GM23338 (cell line): ENCODE measurements at regions not wholly inside any gene's neighbourhood (a gene's known extent, or its start where the extent isn't known, plus 50 kb on each side); places are given as distances from the start of the nearest gene placed in this dataset.
A peak's percentile ranks its signal among the peaks of the same experiment; 100 is the strongest.

Experiments used
- ATAC-seq: fragments of 200-7000 bp; cut with Tn5 transposase; 3 replicates; pipeline ENCODE4 v1.9.1; 2020
- DNase-seq: peaks from one replicate; pipeline ENCODE4 v3.0.0-alpha.2; 2015; ENCODE audit warnings: low spot score
- H2AFZ ChIP-seq: fragments of 200-600 bp; sonication (generic); 2 replicates; pipeline ENCODE4 v1.8.0; 2016; ENCODE audit warnings: antibody characterized with exemption, mild to moderate bottlenecking, moderate library complexity
- H3F3A ChIP-seq: fragments of 200-600 bp; sonication (generic); replicated peaks from 2 replicates; pipeline ENCODE4 v1.8.0; 2017; ENCODE audit warnings: antibody characterized with exemption, mixed run types, low read depth
- H3K27ac ChIP-seq: fragments of 200-600 bp; sonication (generic); 2 replicates; pipeline ENCODE4 v1.6.1; 2016; ENCODE audit warnings: low read depth
- H3K27me3 ChIP-seq: fragments of 200-600 bp; sonication (generic); 2 replicates; pipeline ENCODE4 v1.8.0; 2016; ENCODE audit warnings: mild to moderate bottlenecking, mixed run types, moderate library complexity; ENCODE audit not compliant: insufficient read depth
- H3K36me3 ChIP-seq: fragments of 200-600 bp; sonication (generic); 2 replicates; pipeline ENCODE4 v1.8.0; 2016; ENCODE audit warnings: mild to moderate bottlenecking; ENCODE audit not compliant: insufficient read depth
- H3K4me1 ChIP-seq: fragments of 200-600 bp; sonication (generic); 2 replicates; pipeline ENCODE4 v1.8.0; 2016; ENCODE audit warnings: mild to moderate bottlenecking, moderate library complexity; ENCODE audit not compliant: insufficient read depth
- H3K4me2 ChIP-seq: fragments of 200-600 bp; sonication (generic); 2 replicates; pipeline ENCODE4 v1.7.1; 2017; ENCODE audit warnings: mixed run types
- H3K4me3 ChIP-seq: fragments of 200-600 bp; sonication (generic); 2 replicates; pipeline ENCODE4 v1.6.1; 2016; ENCODE audit warnings: mixed run types
- H3K79me2 ChIP-seq: fragments of 200-600 bp; sonication (generic); replicated peaks from 2 replicates; pipeline ENCODE4 v1.8.0; 2017; ENCODE audit warnings: mild to moderate bottlenecking; ENCODE audit not compliant: insufficient read depth
- H3K9me2 ChIP-seq: fragments of 200-600 bp; sonication (generic); 2 replicates; pipeline ENCODE4 v1.8.0; 2017; ENCODE audit not compliant: insufficient read depth
- H4K20me1 ChIP-seq: fragments of 200-600 bp; sonication (generic); replicated peaks from 2 replicates; pipeline ENCODE4 v1.8.0; 2017; ENCODE audit warnings: mild to moderate bottlenecking; ENCODE audit not compliant: insufficient read depth
- H3K27ac Mint-ChIP-seq: 2 replicates; pipeline ENCODE4 v1.8.0; 2020; ENCODE audit warnings: inconsistent platforms, mild to moderate bottlenecking, moderate library complexity, mixed read lengths
- H3K27me3 Mint-ChIP-seq: 3 replicates; pipeline ENCODE4 v1.8.0; 2022; ENCODE audit warnings: low read depth, mild to moderate bottlenecking, moderate library complexity, mixed read lengths, inconsistent platforms; ENCODE audit not compliant: insufficient read depth, poor library complexity
- H3K36me3 Mint-ChIP-seq: 3 replicates; pipeline ENCODE4 v1.8.0; 2021; ENCODE audit warnings: low read depth, mild to moderate bottlenecking, inconsistent platforms, moderate library complexity, mixed read lengths
- H3K4me1 Mint-ChIP-seq: 3 replicates; pipeline ENCODE4 v1.8.0; 2020; ENCODE audit warnings: mild to moderate bottlenecking, inconsistent platforms, mixed read lengths
- H3K4me3 Mint-ChIP-seq: 3 replicates; pipeline ENCODE4 v1.8.0; 2021; ENCODE audit warnings: moderate library complexity, mild to moderate bottlenecking, inconsistent platforms, mixed read lengths
- H3K9me3 Mint-ChIP-seq: 3 replicates; pipeline ENCODE4 v1.8.0; 2020; ENCODE audit warnings: moderate library complexity, mild to moderate bottlenecking, inconsistent platforms, mixed read lengths
- CTCF ChIP-seq, 2 experiments: fragments of 200-600 bp in 1 of 2; sonication (generic) in 1 of 2; conservative IDR thresholded peaks; 2 replicates each; pipeline versions ENCODE4 v1.5.1 to v1.6.1; 2016 to 2017; ENCODE audit warnings: antibody characterized with exemption in 2 of 2, low read depth in 2 of 2, mild to moderate bottlenecking in 2 of 2, moderate library complexity in 1 of 2
- EZH2 ChIP-seq: fragments of 200-600 bp; sonication (generic); IDR thresholded peaks from one replicate; pipeline ENCODE4 v1.8.0; 2017; ENCODE audit warnings: antibody characterized with exemption, mild to moderate bottlenecking, low read depth; ENCODE audit not compliant: unreplicated experiment
- EZH2phosphoT487 ChIP-seq: fragments of 200-600 bp; sonication (generic); IDR thresholded peaks from one replicate; pipeline ENCODE4 v1.8.1; 2018; ENCODE audit warnings: antibody characterized with exemption; ENCODE audit not compliant: unreplicated experiment
- JUNB ChIP-seq: IDR thresholded peaks from one replicate; pipeline ENCODE4 v1.6.1; 2016; ENCODE audit warnings: antibody characterized with exemption; ENCODE audit not compliant: unreplicated experiment
- NANOG ChIP-seq: IDR thresholded peaks from 2 replicates; pipeline ENCODE4 v1.6.1; 2016; ENCODE audit warnings: antibody characterized with exemption, borderline replicate concordance
- REST ChIP-seq: IDR thresholded peaks from one replicate; pipeline ENCODE4 v1.6.1; 2018; ENCODE audit warnings: antibody characterized with exemption; ENCODE audit not compliant: unreplicated experiment
- STAT1 ChIP-seq: IDR thresholded peaks from one replicate; pipeline ENCODE4 v1.6.1; 2016; ENCODE audit warnings: antibody characterized with exemption; ENCODE audit not compliant: unreplicated experiment
- ZNF114 ChIP-seq: fragments of 250-450 bp; sonication (Bioruptor Pico); IDR thresholded peaks from 2 replicates; pipeline ENCODE4 v1.5.0; 2020; ENCODE audit warnings: mild to moderate bottlenecking, moderate library complexity
- ZNF331 ChIP-seq: fragments of 250-450 bp; sonication (Bioruptor Pico); IDR thresholded peaks from 2 replicates; pipeline ENCODE4 v1.5.0; 2020; ENCODE audit warnings: low read depth, mild to moderate bottlenecking, moderate library complexity

GRCh38 chr5:124658867-124659557 is 87.4 kb downstream of the ZNF608 start (continued):
- no peak for TF ChIP-seq REST

GRCh38 chr5:124655921-124656511 is 90.4 kb downstream of the ZNF608 start:
- Mint-ChIP-seq H3K4me3 (no peak overlapping the region), H3K9me3 (no peaks in the 10 kb centered on the region), H3K36me3 (no peaks in the 10 kb centered on the region; the same call in 2 of the 3 replicates), H3K27me3 (peaks cover 5% of the 10 kb centered on the region), H3K27ac (no peak overlapping the region), H3K4me1 (peaks cover 54% of the 10 kb centered on the region)
- H3K36me3 ChIP-seq: no peaks in the 10 kb centered on the region
- no peaks in the 10 kb centered on the region; the same call in 1 of the 2 replicates for H3F3A ChIP-seq
- H3K4me2 ChIP-seq: 0 out of 2 replicates have a peak overlapping the region, but pooled peaks have one; percentile 11
- H3K9me2 ChIP-seq: no peaks in the 10 kb centered on the region
- TF ChIP-seq EZH2phosphoT487: no peak
- no peak for TF ChIP-seq ZNF331
- no peak for TF ChIP-seq EZH2
- no peak overlapping the region for H3K27ac ChIP-seq
- H3K4me1 ChIP-seq: peaks cover 58% of the 10 kb centered on the region
- H3K79me2 ChIP-seq: peaks cover 79% of the 10 kb centered on the region
- H4K20me1 ChIP-seq: no peaks in the 10 kb centered on the region
- DNase-seq (no peak), ATAC-seq (no peak)
- no peak overlapping the region for H3K4me3 ChIP-seq
- H2AFZ ChIP-seq: no peak overlapping the region
- H3K27me3 ChIP-seq: no peaks in the 10 kb centered on the region

- Mint-ChIP-seq H3K4me1 (peaks cover 54% of the 10 kb centered on the region), H3K9me3 (no peaks in the 10 kb centered on the region), H3K36me3 (no peaks in the 10 kb centered on the region; the same call in 2 of the 3 replicates), H3K4me3 (no peak overlapping the region), H3K27me3 (peaks cover 5% of the 10 kb centered on the region), H3K27ac (no peak overlapping the region)
- Histone ChIP-seq H2AFZ (no peak overlapping the region), H3F3A (no peaks in the 10 kb centered on the region; the same call in 1 of the 2 replicates), H3K4me3 (no peak overlapping the region), H3K4me2 (no peak overlapping the region), H3K9me2 (no peaks in the 10 kb centered on the region), H3K27ac (no peak overlapping the region), H3K27me3 (no peaks in the 10 kb centered on the region), H3K4me1 (peaks cover 61% of the 10 kb centered on the region), H4K20me1 (no peaks in the 10 kb centered on the region), H3K79me2 (peaks cover 85% of the 10 kb centered on the region), H3K36me3 (no peaks in the 10 kb centered on the region)
- ATAC-seq: no peak
- DNase-seq: no peak
- TF ChIP-seq REST: no peak
- no peak for TF ChIP-seq STAT1
- TF ChIP-seq JUNB: no peak
- TF ChIP-seq ZNF114 (CRISPR knock-in tag): no peak
- TF ChIP-seq EZH2: no peak
- no peak for TF ChIP-seq NANOG
- no peak for TF ChIP-seq CTCF (conservative IDR thresholded peaks at IDR 0.05; ENCODE audit: low read depth in 2 of 2)
These were observed 91.1 kb downstream of the ZNF608 start for GRCh38 chr5:124655251-124655917.
